ENCODE measurements at regions not wholly inside any gene's neighbourhood (a gene's known extent, or its start where the extent isn't known, plus 50 kb on each side); places are given as distances from the start of the nearest gene placed in this dataset.

DNA sequence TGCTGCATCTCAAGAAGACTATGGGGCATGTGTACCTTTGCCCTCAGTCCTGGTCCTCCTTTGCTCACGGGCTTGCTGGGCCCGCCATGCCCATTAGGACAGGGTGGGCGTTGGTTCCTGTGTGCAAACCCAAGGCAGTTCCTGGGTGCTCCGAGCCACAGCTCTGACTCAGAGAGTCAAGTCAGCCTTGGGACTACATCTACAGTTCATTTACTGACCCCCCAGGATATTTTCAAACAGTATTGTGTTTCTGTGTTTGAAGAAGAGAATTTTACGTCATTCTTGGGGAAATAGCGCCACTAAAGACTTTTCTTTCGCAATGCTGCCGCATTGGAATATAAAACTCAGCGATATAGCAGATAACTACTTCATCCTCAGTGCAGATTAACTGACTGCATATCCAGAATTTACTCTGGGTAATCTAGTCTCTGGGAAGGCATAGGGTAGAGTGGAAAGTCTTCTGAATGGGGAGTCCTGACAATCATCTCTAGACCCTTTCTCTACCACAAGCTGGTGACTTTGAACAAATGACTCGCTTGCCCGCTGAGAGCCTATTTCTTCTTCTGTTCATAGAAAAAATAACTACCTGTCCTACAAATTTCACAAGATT lies 638.9 kb upstream of the FZD8 start:
- CTCF ChIA-PET, result no interaction called here
- H3K4me1 Mint-ChIP-seq (ENCODE audit: low read depth), result no peaks in the 10 kb centered on the region
- no peaks in the 10 kb centered on the region for H3K36me3 Mint-ChIP-seq
- no peak overlapping the region for H3K27ac Mint-ChIP-seq
- POLR2A ChIA-PET, result no interaction called here
- H3K27me3 Mint-ChIP-seq, result no peaks in the 10 kb centered on the region
- peaks cover 22% of the 10 kb centered on the region for H3K9me3 Mint-ChIP-seq
- H3K4me3 Mint-ChIP-seq, result no peak overlapping the region
- DNase-seq, result no peak
- intact Hi-C loops (cut with micrococcal nuclease), result no loop called here

DNA sequence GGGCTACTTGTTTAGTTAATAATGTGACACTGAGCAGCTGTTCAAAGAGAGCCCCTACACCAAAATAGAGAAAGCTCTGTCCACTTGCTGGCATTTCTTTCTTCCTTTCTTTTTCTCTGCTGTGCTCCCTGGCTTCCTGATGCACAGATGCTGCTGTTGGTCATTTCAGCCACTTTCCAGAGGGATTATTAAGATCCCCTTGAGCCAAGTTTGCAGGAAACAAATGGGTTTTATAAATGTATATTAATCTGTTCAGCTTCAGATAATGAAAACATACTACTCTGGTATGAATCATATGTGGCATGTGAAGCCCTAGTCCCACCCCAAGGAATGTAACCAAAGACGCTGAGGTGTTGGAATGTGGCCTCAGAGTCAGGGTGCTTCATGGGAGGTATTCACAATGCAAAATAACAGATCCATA lies 638.2 kb upstream of the FZD8 start:
- Mint-ChIP-seq H3K27ac (no peak overlapping the region), H3K9me3 (peaks cover 23% of the 10 kb centered on the region), H3K4me1 (ENCODE audit: low read depth) (no peaks in the 10 kb centered on the region), H3K27me3 (no peaks in the 10 kb centered on the region), H3K36me3 (no peaks in the 10 kb centered on the region), H3K4me3 (no peak overlapping the region)
- CTCF ChIA-PET, result no interaction called here
- intact Hi-C loops (cut with micrococcal nuclease), result no loop called here
- no peak for DNase-seq
- POLR2A ChIA-PET, result no interaction called here

DNA sequence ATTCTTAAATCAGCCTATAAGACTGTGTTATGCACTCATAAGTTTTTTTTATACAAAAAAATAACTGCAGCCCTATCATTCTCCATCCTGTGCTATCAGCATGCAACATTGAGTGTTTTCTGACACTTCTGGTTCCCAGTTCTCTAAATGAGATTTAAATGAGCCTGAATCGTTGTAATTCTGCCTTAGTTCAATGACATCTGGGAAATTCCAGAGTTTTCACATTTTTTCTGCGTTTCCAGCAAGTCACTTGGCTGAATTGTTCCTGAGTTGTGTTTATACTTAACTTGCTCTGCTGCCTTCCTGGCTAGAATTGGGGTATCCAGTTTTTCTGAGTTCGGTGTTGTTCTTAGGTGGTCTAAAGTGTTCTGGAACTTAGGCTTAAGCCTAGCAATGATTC lies 636.1 kb upstream of the FZD8 start:
- Mint-ChIP-seq H3K27ac (no peak overlapping the region), H3K4me1 (ENCODE audit: low read depth) (no peaks in the 10 kb centered on the region), H3K9me3 (peaks cover 30% of the 10 kb centered on the region), H3K4me3 (no peak overlapping the region), H3K27me3 (no peaks in the 10 kb centered on the region), H3K36me3 (no peaks in the 10 kb centered on the region)
- CTCF ChIA-PET, result no interaction called here
- POLR2A ChIA-PET, result no interaction called here
- intact Hi-C loops (cut with micrococcal nuclease), result no loop called here
- DNase-seq, result no peak

DNA sequence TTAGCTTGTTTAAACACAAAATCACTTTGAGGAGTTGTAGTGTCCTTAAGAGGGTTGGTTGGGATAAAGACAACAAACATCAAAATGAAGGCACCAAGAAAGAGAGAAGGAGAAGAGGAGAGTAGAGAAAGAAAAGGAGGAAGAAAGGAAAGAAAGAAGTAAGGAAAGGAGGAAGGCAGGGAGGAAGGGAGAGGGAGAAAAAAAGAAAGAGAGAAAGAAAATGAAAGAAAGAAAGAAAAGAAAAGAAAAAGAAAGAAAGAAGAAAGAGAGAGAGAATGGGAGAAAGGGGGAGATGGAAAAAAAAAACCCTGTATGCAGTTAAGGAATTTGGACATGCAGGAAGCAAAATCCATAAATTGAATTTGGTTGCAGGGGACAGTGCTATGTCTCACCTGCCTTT lies 635.4 kb upstream of the FZD8 start:
- no peaks in the 10 kb centered on the region for H3K4me1 Mint-ChIP-seq (ENCODE audit: low read depth)
- CTCF ChIA-PET, result no interaction called here
- no peak overlapping the region for H3K27ac Mint-ChIP-seq
- intact Hi-C loops (cut with micrococcal nuclease), result no loop called here
- DNase-seq, result no peak
- H3K4me3 Mint-ChIP-seq, result no peak overlapping the region
- no peaks in the 10 kb centered on the region for H3K36me3 Mint-ChIP-seq
- peaks cover 29% of the 10 kb centered on the region for H3K9me3 Mint-ChIP-seq
- POLR2A ChIA-PET, result no interaction called here
- no peaks in the 10 kb centered on the region for H3K27me3 Mint-ChIP-seq

DNA sequence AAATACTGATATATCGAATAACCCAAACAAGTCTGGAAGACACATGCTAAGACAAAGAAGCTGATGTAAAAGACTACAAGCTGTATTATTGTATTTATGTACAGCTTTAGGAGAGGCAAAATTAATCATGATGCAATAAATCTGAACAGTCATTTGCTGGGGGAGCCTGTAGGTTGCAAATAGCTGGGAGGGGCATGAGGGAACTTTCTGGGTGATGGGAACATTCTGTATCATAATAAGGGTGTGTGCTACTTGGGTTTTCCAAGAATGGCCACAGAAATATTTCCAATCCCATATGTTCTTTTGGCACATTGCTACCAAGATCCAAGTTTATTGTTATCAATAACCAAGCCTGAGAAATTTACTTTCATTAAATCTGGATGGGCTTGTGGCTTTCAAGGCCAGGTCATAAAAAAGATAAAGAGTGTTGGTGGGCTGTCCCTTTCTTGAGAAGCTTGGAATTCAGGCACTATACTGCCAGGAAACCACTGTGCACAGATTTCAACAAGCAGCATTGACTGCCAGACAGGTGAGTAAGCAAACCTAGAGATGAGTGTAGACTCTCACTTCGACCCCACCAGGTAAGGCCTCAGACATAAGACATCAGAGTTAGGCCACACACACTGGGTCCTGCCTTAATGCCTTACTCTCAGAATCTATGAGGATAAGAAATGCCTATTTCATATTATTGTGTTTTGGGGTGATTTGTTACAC lies 629.7 kb upstream of the FZD8 start:
- no peaks in the 10 kb centered on the region for H3K4me1 Mint-ChIP-seq (ENCODE audit: low read depth)
- H3K27ac Mint-ChIP-seq, result no peak overlapping the region
- H3K4me3 Mint-ChIP-seq, result no peak overlapping the region
- intact Hi-C loops (cut with micrococcal nuclease), result no loop called here
- no peak for DNase-seq
- ChIA-PET CTCF (no interaction called here), POLR2A (no interaction called here)
- peaks cover 28% of the 10 kb centered on the region for H3K9me3 Mint-ChIP-seq
- no peaks in the 10 kb centered on the region for H3K36me3 Mint-ChIP-seq
- H3K27me3 Mint-ChIP-seq, result no peaks in the 10 kb centered on the region

DNA sequence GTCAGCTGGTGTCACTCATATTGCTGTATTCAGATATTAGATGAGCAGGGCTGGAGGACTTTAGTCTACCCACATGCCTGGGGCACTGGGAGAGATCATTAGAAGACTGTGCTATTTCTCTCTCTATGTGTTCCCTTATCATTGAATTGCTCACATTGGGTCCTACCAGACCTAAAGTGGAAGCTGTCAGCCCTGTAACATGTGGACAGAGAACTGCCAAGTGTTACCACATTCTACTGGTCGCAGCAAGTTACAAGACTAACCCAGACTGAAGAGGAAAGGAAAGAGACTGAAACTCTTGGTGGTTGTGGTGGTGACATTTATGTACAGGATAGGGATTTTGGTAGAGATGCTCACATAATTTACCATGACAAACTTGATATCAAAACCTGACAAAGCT lies 627.1 kb upstream of the FZD8 start:
- intact Hi-C loops (cut with micrococcal nuclease), result no loop called here
- H3K4me3 Mint-ChIP-seq, result no peak overlapping the region

DNA sequence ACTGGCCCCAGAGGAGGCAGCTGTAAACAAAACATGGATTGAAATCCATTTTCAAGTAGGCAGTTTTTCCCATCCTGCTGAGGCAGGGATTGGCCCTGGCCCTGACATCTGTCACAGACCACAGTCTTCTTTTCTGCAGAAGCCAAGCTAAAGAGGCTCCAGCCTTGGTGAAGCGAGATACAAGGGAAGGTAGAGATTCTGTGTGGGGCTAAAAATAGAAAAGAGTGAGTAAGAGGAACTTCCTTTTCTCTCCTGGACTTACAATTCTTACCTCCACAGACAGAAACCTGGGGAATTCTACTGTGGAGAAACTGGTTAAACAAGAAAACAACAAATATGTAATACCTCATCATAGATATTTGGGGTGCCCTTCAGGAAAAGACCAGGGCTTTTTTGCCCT lies 624.8 kb upstream of the FZD8 start:
- Mint-ChIP-seq H3K27me3 (no peaks in the 10 kb centered on the region), H3K27ac (no peak overlapping the region), H3K4me3 (no peak overlapping the region), H3K36me3 (no peaks in the 10 kb centered on the region), H3K4me1 (ENCODE audit: low read depth) (no peaks in the 10 kb centered on the region), H3K9me3 (peaks cover 5% of the 10 kb centered on the region)
- intact Hi-C loops (cut with micrococcal nuclease), result no loop called here
- ChIA-PET POLR2A (no interaction called here), CTCF (no interaction called here)
- DNase-seq, result no peak

More for the DNA sequence above, 627.1 kb upstream of the FZD8 start:
- POLR2A ChIA-PET, result no interaction called here
- Mint-ChIP-seq H3K27me3 (no peaks in the 10 kb centered on the region), H3K27ac (no peak overlapping the region), H3K36me3 (no peaks in the 10 kb centered on the region), H3K9me3 (peaks cover 5% of the 10 kb centered on the region), H3K4me1 (ENCODE audit: low read depth) (no peaks in the 10 kb centered on the region)
- no peak for DNase-seq
- CTCF ChIA-PET, result no interaction called here

DNA sequence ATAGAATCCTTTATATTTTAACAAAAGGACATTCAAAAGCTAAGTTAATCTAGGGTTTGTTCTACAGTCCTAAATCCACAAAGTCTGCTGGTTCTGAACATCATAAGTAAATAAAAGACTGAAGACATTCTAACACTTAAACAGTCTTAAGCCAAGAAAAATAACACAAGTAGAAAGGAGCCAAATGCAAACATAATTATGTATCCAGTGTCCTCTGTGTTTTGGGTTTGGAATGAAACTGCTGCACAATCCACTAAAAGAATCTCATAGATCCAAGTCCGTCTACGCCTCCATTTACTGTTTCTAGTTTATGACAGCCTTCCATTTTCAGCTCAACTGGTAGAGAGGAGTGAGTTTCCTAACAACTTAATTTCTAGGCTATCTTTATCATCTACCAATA lies 623.6 kb upstream of the FZD8 start:
- POLR2A ChIA-PET, result no interaction called here
- no peak for DNase-seq
- Mint-ChIP-seq H3K27me3 (no peaks in the 10 kb centered on the region), H3K36me3 (no peaks in the 10 kb centered on the region), H3K9me3 (peaks cover 7% of the 10 kb centered on the region), H3K4me3 (no peak overlapping the region), H3K4me1 (ENCODE audit: low read depth) (no peaks in the 10 kb centered on the region), H3K27ac (no peak overlapping the region)
- CTCF ChIA-PET, result no interaction called here
- intact Hi-C loops (cut with micrococcal nuclease), result no loop called here

DNA sequence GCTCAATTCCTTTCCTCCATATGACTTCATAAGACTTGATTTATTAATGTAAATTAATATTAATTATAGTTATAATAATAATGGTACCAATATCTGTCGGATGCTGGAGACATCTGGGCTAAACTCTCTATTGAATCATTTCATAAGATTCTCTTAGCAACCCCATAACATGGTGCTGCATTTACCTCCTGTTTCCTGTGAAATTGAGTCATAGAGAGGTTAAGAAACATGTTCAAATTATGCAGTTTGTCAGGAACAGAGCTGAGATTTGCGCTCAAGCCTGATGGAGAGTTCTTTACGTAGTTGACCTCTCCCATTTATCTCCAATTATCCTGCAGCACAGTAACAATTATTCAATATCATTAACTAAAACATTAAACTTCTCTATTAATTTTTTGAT lies 621.8 kb upstream of the FZD8 start:
- ChIA-PET POLR2A (no interaction called here), CTCF (no interaction called here)
- no peak for DNase-seq
- Mint-ChIP-seq H3K27ac (no peak overlapping the region), H3K4me3 (no peak overlapping the region), H3K4me1 (ENCODE audit: low read depth) (no peaks in the 10 kb centered on the region), H3K27me3 (no peaks in the 10 kb centered on the region), H3K9me3 (peaks cover 16% of the 10 kb centered on the region), H3K36me3 (no peaks in the 10 kb centered on the region)
- intact Hi-C loops (cut with micrococcal nuclease), result no loop called here

DNA sequence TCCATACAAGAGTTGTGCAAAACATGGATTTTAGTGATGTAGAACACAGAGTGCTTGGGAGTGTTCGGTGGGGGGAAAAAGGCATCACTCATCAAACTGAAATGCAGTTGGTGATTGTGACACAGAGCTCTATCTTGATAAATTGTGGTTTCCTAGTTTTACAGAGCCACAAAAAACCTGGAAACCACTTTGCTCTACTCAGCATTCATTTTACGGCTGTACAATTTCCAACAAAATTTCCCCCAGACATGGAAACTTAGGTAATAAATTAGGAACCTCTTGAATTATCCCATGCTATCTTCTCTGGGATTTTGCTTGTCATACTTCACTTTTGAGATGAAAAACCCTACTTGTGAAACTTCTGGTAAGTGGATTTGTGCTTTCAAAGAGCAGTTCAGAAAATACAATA lies 614.9 kb upstream of the FZD8 start:
- intact Hi-C loops (cut with micrococcal nuclease), result no loop called here
- ChIA-PET POLR2A (no interaction called here), CTCF (no interaction called here)
- DNase-seq, result no peak
- Mint-ChIP-seq H3K4me1 (ENCODE audit: low read depth) (no peaks in the 10 kb centered on the region), H3K27me3 (no peaks in the 10 kb centered on the region), H3K4me3 (no peak overlapping the region), H3K9me3 (peaks cover 17% of the 10 kb centered on the region), H3K36me3 (no peaks in the 10 kb centered on the region), H3K27ac (no peak overlapping the region)

DNA sequence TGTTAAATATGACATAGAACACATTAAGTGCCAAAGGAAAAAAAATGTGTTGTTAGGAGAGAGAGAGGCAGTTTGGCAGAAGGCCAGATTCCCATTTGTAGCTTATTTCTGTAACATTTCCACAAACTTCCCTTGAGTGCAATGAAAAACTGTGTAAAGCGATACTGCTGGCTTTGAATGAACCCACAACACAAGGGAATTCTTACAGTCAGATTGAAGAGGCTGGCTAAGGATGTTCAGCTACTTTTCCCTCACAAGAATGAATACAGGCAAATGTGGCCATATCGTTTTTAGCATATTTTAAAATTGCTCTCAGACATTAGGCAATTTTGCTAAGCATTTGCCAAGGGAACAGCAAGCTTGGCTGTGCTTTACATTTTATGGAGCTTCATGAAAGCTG lies 614.1 kb upstream of the FZD8 start:
- peaks cover 20% of the 10 kb centered on the region for H3K9me3 Mint-ChIP-seq
- H3K27ac Mint-ChIP-seq, result no peak overlapping the region
- intact Hi-C loops (cut with micrococcal nuclease), result no loop called here
- POLR2A ChIA-PET, result no interaction called here
- H3K36me3 Mint-ChIP-seq, result no peaks in the 10 kb centered on the region
- no peaks in the 10 kb centered on the region for H3K27me3 Mint-ChIP-seq
- H3K4me3 Mint-ChIP-seq, result no peak overlapping the region
- CTCF ChIA-PET, result no interaction called here
- DNase-seq, result no peak
- no peaks in the 10 kb centered on the region for H3K4me1 Mint-ChIP-seq (ENCODE audit: low read depth)

DNA sequence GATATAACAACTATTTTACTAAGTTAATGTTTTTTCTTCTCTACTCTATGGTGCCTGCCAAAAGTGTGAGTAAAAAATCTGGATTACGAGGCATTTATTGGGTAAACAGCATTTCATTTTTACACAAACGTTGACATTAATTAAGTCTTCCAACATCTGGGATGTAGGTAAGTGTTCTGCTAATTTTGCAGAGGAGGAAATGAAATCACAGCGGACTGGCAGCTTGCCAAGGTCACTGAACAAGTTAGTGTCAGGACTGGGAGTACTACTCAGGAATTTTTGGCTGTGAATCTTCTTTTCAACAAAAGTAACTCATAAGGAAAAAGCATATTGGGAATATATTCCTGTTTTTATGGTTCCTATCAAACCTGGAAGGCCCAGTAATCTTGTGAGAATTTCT lies 612.1 kb upstream of the FZD8 start:
- CTCF ChIA-PET, result no interaction called here
- peaks cover 10% of the 10 kb centered on the region for H3K9me3 Mint-ChIP-seq
- H3K4me3 Mint-ChIP-seq, result no peak overlapping the region
- H3K36me3 Mint-ChIP-seq, result no peaks in the 10 kb centered on the region
- no peak for DNase-seq
- POLR2A ChIA-PET, result no interaction called here
- intact Hi-C loops (cut with micrococcal nuclease), result no loop called here
- no peaks in the 10 kb centered on the region for H3K4me1 Mint-ChIP-seq (ENCODE audit: low read depth)
- no peak overlapping the region for H3K27ac Mint-ChIP-seq
- no peaks in the 10 kb centered on the region for H3K27me3 Mint-ChIP-seq

DNA sequence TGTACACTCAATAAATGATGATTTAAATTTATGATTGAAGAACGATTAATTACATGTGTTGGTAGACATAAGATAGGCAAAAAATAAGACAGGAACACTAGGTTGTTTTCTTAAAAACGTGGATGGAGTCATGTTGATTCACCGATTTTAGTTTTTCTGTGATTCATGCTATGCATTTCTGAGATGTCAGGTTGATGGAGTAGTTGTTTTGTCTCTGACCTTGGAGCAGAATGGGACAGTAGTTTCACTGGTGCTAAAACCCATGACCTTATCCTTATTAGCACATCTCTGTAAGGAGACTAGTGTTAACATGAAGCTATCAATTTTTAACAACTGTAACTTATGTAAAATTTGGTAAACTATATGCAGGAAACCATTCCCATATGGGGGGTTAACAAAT lies 611.6 kb upstream of the FZD8 start:
- DNase-seq, result no peak
- Mint-ChIP-seq H3K4me3 (no peak overlapping the region), H3K27me3 (no peaks in the 10 kb centered on the region), H3K4me1 (ENCODE audit: low read depth) (no peaks in the 10 kb centered on the region), H3K36me3 (no peaks in the 10 kb centered on the region), H3K27ac (no peak overlapping the region), H3K9me3 (peaks cover 10% of the 10 kb centered on the region)
- intact Hi-C loops (cut with micrococcal nuclease), result no loop called here
- ChIA-PET POLR2A (no interaction called here), CTCF (no interaction called here)

Data from activated CD4-positive, alpha-beta memory T cell treated with anti-CD3 and anti-CD28 coated beads for 36 hours (primary cell).